C4-2B (cell line): ENCODE measurements at regions not wholly inside any gene's neighbourhood (a gene's known extent, or its start where the extent isn't known, plus 50 kb on each side); places are given as distances from the start of the nearest gene placed in this dataset.

Experiments used
- CTCF ChIP-seq: fragments of 450-650 bp; conservative IDR thresholded peaks from 2 replicates; pipeline ENCODE4 v1.5.1; 2017; ENCODE audit warnings: mild to moderate bottlenecking
- ZFX ChIP-seq: fragments of 450-650 bp; IDR thresholded peaks from 2 replicates; pipeline ENCODE4 v1.6.1; 2017

DNA sequence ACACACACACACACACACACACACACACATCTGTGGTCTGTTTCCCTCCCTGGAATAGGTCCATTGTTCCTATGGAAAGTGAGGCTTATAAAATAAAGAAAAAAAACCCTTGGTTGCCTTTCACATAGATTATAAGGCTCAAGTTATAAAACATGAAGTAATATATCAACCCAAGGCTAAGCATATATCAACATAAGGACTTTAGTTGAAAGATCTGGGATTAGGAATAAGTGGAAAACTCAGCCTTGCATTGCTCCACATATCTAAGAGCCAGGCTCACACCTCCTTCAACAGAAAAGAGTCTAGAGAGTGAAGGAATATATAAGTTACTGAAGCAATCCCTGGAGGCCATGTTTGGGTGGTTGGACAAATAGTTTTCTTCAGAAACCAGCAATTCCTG is 235.0 kb downstream of the SUCLG1 start:
- TF ChIP-seq CTCF (no peak), ZFX (no peak)
